Naive B cell (primary cell): ENCODE measurements at regions not wholly inside any gene's neighbourhood (a gene's known extent, or its start where the extent isn't known, plus 50 kb on each side); places are given as distances from the start of the nearest gene placed in this dataset.

Experiments
- ATAC-seq, 2 donors: fragments of 150-1000 bp; cut with Tn5 transposase; 2 replicates each; pipeline ENCODE4 v1.10.0; 2021; ENCODE audit warnings: low read depth in 2 of 2, mild to moderate bottlenecking in 2 of 2, moderate library complexity in 2 of 2
- DNase-seq: peaks from one replicate; pipeline ENCODE4 v3.0.0; 2022
- H3K27ac Mint-ChIP-seq, 6 donors: one replicate each; pipeline ENCODE4 v1.8.0; 2020 to 2022; ENCODE audit warnings: mild to moderate bottlenecking in 6 of 6, mixed read lengths in 6 of 6, moderate library complexity in 5 of 6, inconsistent platforms in 2 of 6
- H3K27me3 Mint-ChIP-seq, 3 donors: one replicate each; pipeline ENCODE4 v1.8.0; 2021 to 2022; ENCODE audit warnings: mixed read lengths in 3 of 3, mild to moderate bottlenecking in 1 of 3
- H3K36me3 Mint-ChIP-seq, 2 donors: one replicate each; pipeline ENCODE4 v1.8.0; 2020 to 2022; ENCODE audit warnings: mixed read lengths in 2 of 2, inconsistent platforms in 1 of 2, mild to moderate bottlenecking in 1 of 2
- H3K4me1 Mint-ChIP-seq, 3 donors: one replicate each; pipeline ENCODE4 v1.8.0; 2020 to 2022; ENCODE audit warnings: mixed read lengths in 3 of 3, inconsistent platforms in 1 of 3, mild to moderate bottlenecking in 1 of 3, moderate library complexity in 1 of 3
- H3K4me3 Mint-ChIP-seq, 8 donors: one replicate each; pipeline ENCODE4 v1.8.0; 2020 to 2022; ENCODE audit warnings: mild to moderate bottlenecking in 8 of 8, mixed read lengths in 8 of 8, moderate library complexity in 8 of 8, inconsistent platforms in 2 of 8
- H3K9me3 Mint-ChIP-seq, 7 donors: one replicate each; pipeline ENCODE4 v1.8.0; 2020 to 2022; ENCODE audit warnings: mixed read lengths in 7 of 7, mild to moderate bottlenecking in 5 of 7, inconsistent platforms in 2 of 7, moderate library complexity in 1 of 7

DNA sequence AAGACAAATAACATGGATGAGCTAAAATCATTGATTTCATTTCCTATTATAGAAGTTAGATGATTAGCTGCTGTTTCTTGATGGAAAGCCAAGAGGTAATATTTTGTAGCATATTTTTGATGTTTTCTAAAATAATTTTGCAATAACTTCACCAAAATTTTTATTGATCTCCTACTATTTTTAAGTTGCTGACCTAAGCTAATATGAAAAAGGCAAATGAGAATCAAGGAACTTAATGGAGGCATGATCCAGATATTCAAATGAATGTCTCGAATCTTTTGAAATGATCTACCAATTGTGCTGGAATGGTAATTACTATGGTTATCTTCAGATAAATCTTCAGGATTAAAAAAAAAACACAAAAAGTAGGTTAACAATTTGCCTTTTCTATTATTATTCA lies 1591.4 kb upstream of the PCDH7 start:
- DNase-seq, result no peak
- H3K36me3 Mint-ChIP-seq, result no peaks in the 10 kb centered on the region
- no peak for ATAC-seq
- H3K9me3 Mint-ChIP-seq, result peaks cover 0 to 9% (median 4%) of the 10 kb centered on the region in 7 donors
- H3K4me1 Mint-ChIP-seq, result no peaks in the 10 kb centered on the region
- H3K27ac Mint-ChIP-seq, result no peak overlapping the region
- no peaks in the 10 kb centered on the region for H3K27me3 Mint-ChIP-seq
- H3K4me3 Mint-ChIP-seq, result no peak overlapping the region

GRCh38 chr4:29131304-29131703 lies 1588.9 kb upstream of the PCDH7 start:
- DNase-seq (no peak), ATAC-seq (no peak)
- no peak overlapping the region for H3K27ac Mint-ChIP-seq
- no peak overlapping the region for H3K4me3 Mint-ChIP-seq
- no peaks in the 10 kb centered on the region for H3K4me1 Mint-ChIP-seq
- no peaks in the 10 kb centered on the region for H3K36me3 Mint-ChIP-seq
- H3K9me3 Mint-ChIP-seq, result peaks cover 2 to 9% (median 3%) of the 10 kb centered on the region in 7 donors
- no peaks in the 10 kb centered on the region for H3K27me3 Mint-ChIP-seq

DNA sequence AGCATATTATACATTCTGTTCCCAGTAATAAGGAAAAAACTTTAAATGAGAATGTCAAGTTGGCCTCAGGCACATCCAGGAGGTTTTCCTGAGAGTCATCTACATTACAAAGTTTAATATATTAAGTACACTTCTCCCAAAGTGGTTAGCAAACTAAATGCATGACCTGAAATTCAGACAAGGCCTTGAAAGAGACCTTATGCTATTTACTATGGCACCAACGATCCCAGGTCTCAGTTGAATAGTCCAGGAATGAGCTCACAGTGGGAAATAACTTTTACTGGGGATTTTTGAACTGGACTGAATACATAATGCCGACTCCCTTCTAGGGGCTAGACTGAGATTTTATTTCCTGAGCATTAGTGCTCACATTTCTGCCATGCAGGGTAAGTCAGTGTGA lies 1577.5 kb upstream of the PCDH7 start:
- no peaks in the 10 kb centered on the region for H3K4me1 Mint-ChIP-seq
- no peak overlapping the region for H3K27ac Mint-ChIP-seq
- DNase-seq (no peak), ATAC-seq (no peak)
- H3K27me3 Mint-ChIP-seq, result no peaks in the 10 kb centered on the region
- H3K9me3 Mint-ChIP-seq, result peaks cover 0 to 2% (median 0%) of the 10 kb centered on the region in 7 donors
- no peaks in the 10 kb centered on the region for H3K36me3 Mint-ChIP-seq
- no peak overlapping the region for H3K4me3 Mint-ChIP-seq

DNA sequence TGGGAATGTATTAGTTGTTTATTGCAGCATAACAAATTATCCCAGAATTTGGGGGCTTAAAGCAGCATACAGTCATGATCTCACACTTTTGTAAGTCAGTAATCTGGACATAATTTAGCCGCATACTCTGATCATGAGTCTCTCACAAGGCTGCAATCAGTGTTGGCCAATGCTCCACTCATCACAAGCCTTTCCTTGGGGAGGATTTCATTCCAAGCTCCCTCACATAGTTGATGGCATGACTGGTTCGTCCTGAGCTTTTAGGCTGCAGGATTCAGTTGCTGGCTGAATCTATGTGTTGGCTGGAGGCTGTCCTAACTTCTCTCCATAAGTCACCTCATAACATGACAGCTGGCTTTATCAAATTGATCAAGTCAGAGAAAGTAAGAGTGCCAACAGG lies 1568.6 kb upstream of the PCDH7 start:
- no peak overlapping the region for H3K4me3 Mint-ChIP-seq
- H3K27me3 Mint-ChIP-seq, result no peaks in the 10 kb centered on the region
- DNase-seq (no peak), ATAC-seq (no peak)
- H3K9me3 Mint-ChIP-seq, result peaks cover 0 to 6% (median 3%) of the 10 kb centered on the region in 7 donors
- H3K27ac Mint-ChIP-seq, result no peak overlapping the region
- no peaks in the 10 kb centered on the region for H3K4me1 Mint-ChIP-seq
- H3K36me3 Mint-ChIP-seq, result no peaks in the 10 kb centered on the region

DNA sequence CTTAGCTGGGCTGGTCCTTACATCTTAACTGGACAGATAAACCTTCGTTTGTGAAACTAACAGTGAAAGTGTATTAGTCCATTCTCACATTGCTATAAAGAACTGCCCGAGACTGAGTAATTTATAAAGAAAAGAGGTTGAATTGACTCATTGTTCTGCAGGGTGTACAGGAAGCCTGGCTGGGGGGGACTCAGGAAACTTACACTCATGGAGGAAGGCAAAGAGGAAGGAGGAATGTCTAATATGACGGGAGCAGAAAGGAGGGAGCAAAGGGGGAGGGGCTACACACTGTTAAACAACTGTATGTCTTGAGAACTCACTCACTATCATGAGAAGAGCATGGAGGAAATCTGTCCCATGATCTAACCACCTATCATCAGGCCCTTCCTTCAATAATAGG lies 1566.5 kb upstream of the PCDH7 start:
- Mint-ChIP-seq H3K27me3 (no peaks in the 10 kb centered on the region), H3K9me3 (peaks cover 0 to 9% (median 4%) of the 10 kb centered on the region in 7 donors), H3K4me1 (no peaks in the 10 kb centered on the region), H3K27ac (no peak overlapping the region), H3K36me3 (no peaks in the 10 kb centered on the region), H3K4me3 (no peak overlapping the region)
- ATAC-seq (no peak), DNase-seq (no peak)

DNA sequence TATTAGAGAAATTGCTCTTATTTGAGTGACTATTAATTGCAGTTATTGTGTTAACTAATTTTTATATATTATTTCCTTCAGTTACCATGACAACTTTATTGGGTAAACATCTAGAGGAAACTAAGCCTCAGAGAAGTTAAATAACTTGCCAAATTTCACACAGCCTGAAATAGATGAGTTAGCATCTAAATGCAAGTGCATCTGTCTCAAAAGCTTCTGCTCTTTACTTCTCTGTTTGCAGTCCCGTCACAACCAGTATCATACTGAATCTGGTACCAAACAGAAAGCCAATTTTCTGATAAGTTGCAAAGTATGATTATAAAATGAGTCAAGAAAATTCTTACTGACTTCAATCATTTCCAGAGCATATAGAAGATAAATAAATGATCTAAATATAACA lies 1544.9 kb upstream of the PCDH7 start:
- DNase-seq (no peak), ATAC-seq (no peak)
- Mint-ChIP-seq H3K9me3 (peaks cover 0 to 6% (median 3%) of the 10 kb centered on the region in 7 donors), H3K4me1 (no peaks in the 10 kb centered on the region), H3K4me3 (no peak overlapping the region), H3K27me3 (no peaks in the 10 kb centered on the region), H3K27ac (no peak overlapping the region), H3K36me3 (no peaks in the 10 kb centered on the region)

DNA sequence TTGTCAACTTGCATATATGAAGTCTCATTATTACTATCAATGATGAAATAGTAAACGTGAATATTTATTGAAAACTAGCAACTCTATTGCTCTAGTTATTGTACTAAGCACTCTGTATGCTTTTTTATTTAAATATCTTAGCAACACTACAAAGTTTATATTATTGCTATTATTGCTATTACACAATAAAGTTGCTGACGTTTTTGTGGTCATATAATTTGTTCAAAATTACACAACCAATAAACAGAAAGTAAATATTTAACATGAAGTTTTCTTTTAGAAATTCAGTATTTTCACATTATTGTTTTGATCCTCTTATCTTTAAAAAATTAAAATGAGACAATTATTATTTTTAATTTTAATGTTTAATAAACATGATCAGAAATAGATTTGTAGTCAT lies 1521.1 kb upstream of the PCDH7 start:
- Mint-ChIP-seq H3K4me1 (no peaks in the 10 kb centered on the region), H3K4me3 (no peak overlapping the region), H3K9me3 (peaks cover 0 to 9% (median 3%) of the 10 kb centered on the region in 7 donors), H3K27ac (no peak overlapping the region), H3K36me3 (no peaks in the 10 kb centered on the region), H3K27me3 (no peaks in the 10 kb centered on the region)
- ATAC-seq, result no peak
- no peak for DNase-seq

DNA sequence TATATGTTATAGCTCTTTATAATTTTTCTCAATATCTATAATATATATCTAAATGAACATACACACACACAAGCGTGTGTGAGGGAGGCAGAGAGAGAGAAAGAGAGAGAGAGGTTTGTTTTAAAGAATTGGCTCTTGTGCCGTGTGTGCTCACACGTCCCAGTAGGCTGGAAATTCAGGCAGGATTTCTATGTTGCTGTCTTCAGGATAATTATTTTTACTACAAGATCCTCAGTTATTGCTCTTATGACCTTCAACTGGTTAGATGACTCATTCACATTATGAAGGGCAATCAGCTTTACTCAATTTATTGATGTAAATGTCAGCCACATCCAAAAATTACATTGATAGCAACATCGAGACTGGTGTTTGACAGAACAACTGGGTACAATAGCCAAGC lies 1520.7 kb upstream of the PCDH7 start:
- no peaks in the 10 kb centered on the region for H3K4me1 Mint-ChIP-seq
- no peak overlapping the region for H3K27ac Mint-ChIP-seq
- H3K9me3 Mint-ChIP-seq, result peaks cover 0 to 10% (median 3%) of the 10 kb centered on the region in 7 donors
- no peak overlapping the region for H3K4me3 Mint-ChIP-seq
- no peaks in the 10 kb centered on the region for H3K27me3 Mint-ChIP-seq
- no peaks in the 10 kb centered on the region for H3K36me3 Mint-ChIP-seq
- no peak for ATAC-seq
- DNase-seq, result no peak

DNA sequence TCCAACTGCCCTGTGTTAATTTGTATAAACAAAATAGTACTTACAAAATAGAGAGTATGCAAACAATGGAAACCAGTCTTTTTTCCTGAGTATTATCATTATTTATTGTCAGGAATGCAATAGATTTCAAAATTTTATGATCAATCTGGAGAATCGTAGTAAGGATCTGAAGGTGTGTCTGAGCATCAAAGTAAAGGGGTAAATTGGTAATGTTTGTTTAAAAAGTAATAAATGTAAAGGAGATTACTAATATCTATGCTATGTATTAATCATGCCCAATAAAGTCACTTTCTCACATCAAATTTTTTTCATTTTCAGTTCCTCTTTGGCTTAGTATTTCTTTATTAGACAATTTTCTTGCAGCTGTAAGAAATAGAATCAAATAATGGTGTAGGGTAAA lies 1507.1 kb upstream of the PCDH7 start:
- no peaks in the 10 kb centered on the region for H3K36me3 Mint-ChIP-seq
- no peak overlapping the region for H3K4me3 Mint-ChIP-seq
- no peaks in the 10 kb centered on the region for H3K27me3 Mint-ChIP-seq
- H3K4me1 Mint-ChIP-seq, result no peaks in the 10 kb centered on the region
- no peak for ATAC-seq
- no peak overlapping the region for H3K27ac Mint-ChIP-seq
- no peak for DNase-seq
- peaks cover 0 to 3% (median 0%) of the 10 kb centered on the region in 7 donors for H3K9me3 Mint-ChIP-seq

- no peaks in the 10 kb centered on the region for H3K27me3 Mint-ChIP-seq
These were observed 1499.4 kb upstream of the PCDH7 start for GRCh38 chr4:29220761-29221160.

GRCh38 chr4:29224911-29225310 lies 1495.3 kb upstream of the PCDH7 start:
- no peaks in the 10 kb centered on the region for H3K36me3 Mint-ChIP-seq
- no peak overlapping the region for H3K27ac Mint-ChIP-seq
- ATAC-seq (no peak), DNase-seq (no peak)
- H3K4me1 Mint-ChIP-seq, result no peaks in the 10 kb centered on the region
- no peak overlapping the region for H3K4me3 Mint-ChIP-seq
- no peaks in the 10 kb centered on the region for H3K27me3 Mint-ChIP-seq
- H3K9me3 Mint-ChIP-seq, result peaks cover 0 to 1% (median 0%) of the 10 kb centered on the region in 7 donors

More at GRCh38 chr4:29220761-29221160, 1499.4 kb upstream of the PCDH7 start:
- Mint-ChIP-seq H3K9me3 (peaks cover 0 to 3% (median 0%) of the 10 kb centered on the region in 7 donors), H3K4me1 (no peaks in the 10 kb centered on the region), H3K4me3 (no peak overlapping the region), H3K36me3 (no peaks in the 10 kb centered on the region), H3K27ac (no peak overlapping the region)
- ATAC-seq (no peak), DNase-seq (no peak)

DNA sequence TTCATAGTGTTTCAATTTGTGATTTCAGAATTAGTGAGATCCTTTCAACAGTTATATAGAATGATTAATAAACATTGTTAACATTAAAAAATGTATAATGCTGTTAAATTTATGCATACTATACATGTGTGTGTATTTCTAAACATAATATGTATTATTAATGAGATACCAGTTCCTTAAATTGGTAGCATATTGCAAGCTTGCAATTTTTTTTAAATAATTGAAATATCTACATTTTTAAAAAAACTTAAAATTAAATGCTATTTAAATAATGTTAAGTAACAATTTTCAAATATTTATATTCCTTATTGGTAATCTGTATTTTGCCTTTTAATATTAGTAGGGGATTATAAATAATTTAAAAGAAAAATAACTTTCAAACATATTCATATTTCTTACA lies 1479.5 kb upstream of the PCDH7 start:
- no peaks in the 10 kb centered on the region for H3K36me3 Mint-ChIP-seq
- DNase-seq, result no peak
- no peaks in the 10 kb centered on the region for H3K4me1 Mint-ChIP-seq
- ATAC-seq, result no peak
- no peak overlapping the region for H3K4me3 Mint-ChIP-seq
- H3K9me3 Mint-ChIP-seq, result peaks cover 0 to 6% (median 3%) of the 10 kb centered on the region in 7 donors
- no peak overlapping the region for H3K27ac Mint-ChIP-seq
- H3K27me3 Mint-ChIP-seq, result no peaks in the 10 kb centered on the region

- Mint-ChIP-seq H3K4me3 (no peak overlapping the region), H3K9me3 (peaks cover 0 to 3% (median 0%) of the 10 kb centered on the region in 7 donors), H3K27ac (no peak overlapping the region), H3K4me1 (no peaks in the 10 kb centered on the region), H3K27me3 (no peaks in the 10 kb centered on the region), H3K36me3 (no peaks in the 10 kb centered on the region)
- ATAC-seq (no peak), DNase-seq (no peak)
These were observed 1477.1 kb upstream of the PCDH7 start for GRCh38 chr4:29243054-29243453.

GRCh38 chr4:29243851-29244250 lies 1476.3 kb upstream of the PCDH7 start:
- no peak overlapping the region for H3K27ac Mint-ChIP-seq
- ATAC-seq, result no peak
- no peaks in the 10 kb centered on the region for H3K36me3 Mint-ChIP-seq
- DNase-seq, result no peak
- peaks cover 0 to 5% (median 0%) of the 10 kb centered on the region in 7 donors for H3K9me3 Mint-ChIP-seq
- no peak overlapping the region for H3K4me3 Mint-ChIP-seq
- H3K4me1 Mint-ChIP-seq, result no peaks in the 10 kb centered on the region
- H3K27me3 Mint-ChIP-seq, result no peaks in the 10 kb centered on the region

DNA sequence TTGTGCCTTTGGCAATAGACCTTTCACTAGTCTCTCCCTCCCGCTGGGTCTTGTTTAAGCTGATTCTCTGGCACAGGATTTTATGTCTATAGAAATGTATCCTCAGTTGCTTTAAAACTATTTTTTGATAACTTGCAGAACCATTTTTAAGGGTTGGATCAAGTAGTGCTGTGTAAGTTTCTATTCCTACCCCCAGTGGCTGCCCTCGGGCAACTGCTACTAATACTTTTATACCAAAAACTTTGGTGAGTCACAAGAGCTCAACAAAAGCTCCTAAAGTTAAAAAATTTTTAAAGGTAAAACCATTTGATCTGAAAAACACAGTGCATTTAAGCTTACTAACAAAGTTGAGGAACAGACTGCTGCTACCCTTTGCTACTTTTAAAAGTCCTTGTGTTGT lies 1460.6 kb upstream of the PCDH7 start:
- DNase-seq (no peak), ATAC-seq (no peak)
- Mint-ChIP-seq H3K36me3 (no peaks in the 10 kb centered on the region), H3K27ac (no peak overlapping the region), H3K27me3 (no peaks in the 10 kb centered on the region), H3K4me3 (no peak overlapping the region), H3K9me3 (peaks cover 3 to 23% (median 9%) of the 10 kb centered on the region in 7 donors), H3K4me1 (no peaks in the 10 kb centered on the region)
